ENCODE measurements at regions not wholly inside any gene's neighbourhood (a gene's known extent, or its start where the extent isn't known, plus 50 kb on each side); places are given as distances from the start of the nearest gene placed in this dataset.
A peak's percentile ranks its signal among the peaks of the same experiment; 100 is the strongest.

DNA sequence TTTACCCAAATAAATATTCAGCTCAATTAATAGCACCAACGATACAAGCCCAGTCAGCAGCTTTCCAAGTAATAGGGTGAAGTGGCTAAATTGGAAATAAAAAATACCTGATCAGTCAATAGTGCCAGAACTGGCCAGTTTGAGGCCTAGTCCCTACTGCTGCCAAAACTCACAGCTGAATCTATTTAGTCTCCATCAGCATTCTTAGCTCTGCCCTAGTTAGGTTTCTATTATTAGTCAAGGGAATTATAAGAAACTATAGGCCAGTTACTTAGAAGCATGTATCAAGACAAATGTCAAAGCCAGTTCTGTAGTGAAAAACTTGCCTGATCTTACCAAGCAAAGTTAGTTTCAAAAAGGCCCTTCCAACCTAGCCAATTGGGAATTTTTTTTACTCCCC is 146.2 kb upstream of the ZBTB20 start:
- TF ChIP-seq MAZ (IDR thresholded peaks at IDR 0.05; ENCODE audit: borderline replicate concordance, low read depth, low read length) (no peak), CTCF (conservative IDR thresholded peaks at IDR 0.05; ENCODE audit: low read depth, low read length) (0 out of 2 replicates have a peak, but pooled peaks have one; percentile 1)
